Sigmoid colon (tissue), 6 donors: ENCODE measurements at regions not wholly inside any gene's neighbourhood (a gene's known extent, or its start where the extent isn't known, plus 50 kb on each side); places are given as distances from the start of the nearest gene placed in this dataset.

Source experiments
- DNase-seq: peaks from one replicate; pipeline ENCODE4 v3.0.0-alpha.2; 2019
- H3K27ac ChIP-seq, 4 donors: fragments of 200-600 bp; sonication (generic); one replicate each; pipeline ENCODE4 v1.5.1; 2016 to 2019; ENCODE audit warnings: mild to moderate bottlenecking in 1 of 4
- H3K27me3 ChIP-seq, 3 donors: fragments of 200-600 bp; sonication (generic); one replicate each; pipeline ENCODE4 v1.5.1; 2019; ENCODE audit warnings: mild to moderate bottlenecking in 1 of 3
- H3K36me3 ChIP-seq, 4 donors: fragments of 200-600 bp; sonication (generic); one replicate each; pipeline ENCODE4 v1.5.1; 2016 to 2019
- H3K4me1 ChIP-seq, 4 donors: fragments of 200-600 bp; sonication (generic); one replicate each; pipeline ENCODE4 v1.5.1; 2017 to 2019
- H3K4me3 ChIP-seq, 4 donors: fragments of 200-600 bp; sonication (generic); one replicate each; pipeline ENCODE4 v1.5.1; 2017 to 2019; ENCODE audit warnings: mild to moderate bottlenecking in 2 of 4, moderate library complexity in 1 of 4
- H3K9me3 ChIP-seq, 4 donors: fragments of 200-600 bp in 3 of 4; sonication (generic) in 3 of 4; one replicate each; pipeline versions ENCODE4 v1.5.1 to v1.6.1; 2013 to 2019
- CTCF ChIP-seq, 4 experiments: fragments of 450-650 bp in 3 of 4; fragments of 200-600 bp in 1 of 4; IDR thresholded peaks; one replicate each; pipeline ENCODE4 v1.5.1; 2016 to 2019; ENCODE audit warnings: antibody characterized with exemption in 4 of 4, mild to moderate bottlenecking in 3 of 4, moderate library complexity in 2 of 4
- EP300 ChIP-seq, 4 donors: sonication (generic); formaldehyde crosslinking; IDR thresholded peaks; one replicate each; pipeline ENCODE4 v1.6.1; 2017; ENCODE audit warnings: antibody characterized with exemption in 4 of 4
- POLR2A ChIP-seq, 2 donors: fragments of 450-650 bp; IDR thresholded peaks; one replicate each; pipeline ENCODE4 v1.6.1; 2016; ENCODE audit warnings: antibody characterized with exemption in 2 of 2, mild to moderate bottlenecking in 2 of 2, moderate library complexity in 2 of 2
- POLR2AphosphoS5 ChIP-seq, 4 donors: sonication (generic); formaldehyde crosslinking; IDR thresholded peaks; one replicate each; pipeline ENCODE4 v1.6.1; 2017; ENCODE audit warnings: antibody characterized with exemption in 4 of 4
- WGBS, 2 donors: extraction: QIAGEN DNeasy Blood & Tissue Kit; methylation state at CpG; one replicate each; pipeline ENCODE4 v1.1.7; 2013; 5-methylcytosine and 5-hydroxymethylcytosine counted together
- intact Hi-C: fragments of 100-400 bp; cut with DNase I; formaldehyde crosslinking; loops from one replicate; pipeline ENCODE4 v1.15.1; 2023
- donor health status: healthy with polysubstance abuse.
- donor health status: healthy.

- intact Hi-C loops, result no loop called here
- Histone ChIP-seq H3K4me3 (no peak overlapping the region), H3K4me1 (no peaks in the 10 kb centered on the region), H3K27ac (no peak overlapping the region), H3K36me3 (no peaks in the 10 kb centered on the region), H3K9me3 (no peaks in the 10 kb centered on the region), H3K27me3 (no peaks in the 10 kb centered on the region)
- DNase-seq, result no peak
- 75 to 87% methylated on average over 5 of the region's 5 CpGs for WGBS, 2 donors
- no peak for TF ChIP-seq POLR2AphosphoS5 (IDR thresholded peaks at IDR 0.05)
- no peak for TF ChIP-seq CTCF (IDR thresholded peaks at IDR 0.05)
- no peak for TF ChIP-seq EP300 (IDR thresholded peaks at IDR 0.05)
- no peak for TF ChIP-seq POLR2A (IDR thresholded peaks at IDR 0.05)
These were observed 1384.3 kb upstream of the PCDH20 start for GRCh38 chr13:62799931-62800436.

GRCh38 chr13:62799038-62799535 lies 1383.4 kb upstream of the PCDH20 start:
- peak; percentile 55 for DNase-seq
- Histone ChIP-seq H3K4me3 (no peak overlapping the region), H3K36me3 (no peaks in the 10 kb centered on the region), H3K4me1 (no peaks in the 10 kb centered on the region), H3K27ac (no peak overlapping the region), H3K9me3 (no peaks in the 10 kb centered on the region), H3K27me3 (no peaks in the 10 kb centered on the region)
- 78 to 86% methylated on average over 8 of the region's 8 CpGs for WGBS, 2 donors
- TF ChIP-seq EP300 (IDR thresholded peaks at IDR 0.05), result no peak
- TF ChIP-seq CTCF (IDR thresholded peaks at IDR 0.05), result no peak
- TF ChIP-seq POLR2AphosphoS5 (IDR thresholded peaks at IDR 0.05), result no peak
- no peak for TF ChIP-seq POLR2A (IDR thresholded peaks at IDR 0.05)
- intact Hi-C loops, result no loop called here

- no peaks in the 10 kb centered on the region for H3K27me3 ChIP-seq
- no peak for DNase-seq
- H3K27ac ChIP-seq, result no peak overlapping the region
- no peak overlapping the region for H3K4me3 ChIP-seq
- H3K36me3 ChIP-seq, result no peaks in the 10 kb centered on the region
- intact Hi-C loops, result no loop called here
- TF ChIP-seq EP300 (IDR thresholded peaks at IDR 0.05), result no peak
- no peak for TF ChIP-seq POLR2A (IDR thresholded peaks at IDR 0.05)
- H3K4me1 ChIP-seq, result peaks cover 0 to 15% (median 3%) of the 10 kb centered on the region in 4 donors
- 51 to 52% methylated on average over 1 of the region's 1 CpG for WGBS, 2 donors
- H3K9me3 ChIP-seq, result no peaks in the 10 kb centered on the region
These were observed 1378.2 kb upstream of the PCDH20 start for GRCh38 chr13:62793850-62794249.

- no peak for TF ChIP-seq EP300 (IDR thresholded peaks at IDR 0.05)
- no peak for TF ChIP-seq POLR2AphosphoS5 (IDR thresholded peaks at IDR 0.05)
- TF ChIP-seq CTCF (IDR thresholded peaks at IDR 0.05), result no peak
- TF ChIP-seq POLR2A (IDR thresholded peaks at IDR 0.05), result no peak
- intact Hi-C loops, result no loop called here
- no peaks in the 10 kb centered on the region for H3K4me1 ChIP-seq
- no peak overlapping the region for H3K4me3 ChIP-seq
- no peak for DNase-seq
- WGBS, 2 donors, result 47 to 83% methylated on average over 1 of the region's 1 CpG
- no peaks in the 10 kb centered on the region for H3K27me3 ChIP-seq
- H3K9me3 ChIP-seq, result no peaks in the 10 kb centered on the region
- no peaks in the 10 kb centered on the region for H3K36me3 ChIP-seq
- no peak overlapping the region for H3K27ac ChIP-seq
These were observed 1366.2 kb upstream of the PCDH20 start for GRCh38 chr13:62781866-62782265.

GRCh38 chr13:62779161-62779560 lies 1363.5 kb upstream of the PCDH20 start:
- intact Hi-C loops, result no loop called here
- Histone ChIP-seq H3K4me3 (no peak overlapping the region), H3K9me3 (no peaks in the 10 kb centered on the region), H3K27me3 (no peaks in the 10 kb centered on the region), H3K27ac (no peak overlapping the region), H3K36me3 (no peaks in the 10 kb centered on the region), H3K4me1 (no peaks in the 10 kb centered on the region)
- no peak for TF ChIP-seq POLR2A (IDR thresholded peaks at IDR 0.05)
- 77 to 90% methylated on average over 6 of the region's 6 CpGs for WGBS, 2 donors
- no peak for DNase-seq

- H3K9me3 ChIP-seq, result no peaks in the 10 kb centered on the region
- DNase-seq, result no peak
- no peaks in the 10 kb centered on the region for H3K27me3 ChIP-seq
- 87 to 91% methylated on average over 9 of the region's 9 CpGs for WGBS, 2 donors
- intact Hi-C loops, result no loop called here
- H3K27ac ChIP-seq, result no peak overlapping the region
- no peaks in the 10 kb centered on the region for H3K36me3 ChIP-seq
- H3K4me1 ChIP-seq, result no peaks in the 10 kb centered on the region
- no peak overlapping the region for H3K4me3 ChIP-seq
- TF ChIP-seq POLR2AphosphoS5 (IDR thresholded peaks at IDR 0.05) (no peak), EP300 (IDR thresholded peaks at IDR 0.05) (no peak), CTCF (IDR thresholded peaks at IDR 0.05) (no peak), POLR2A (IDR thresholded peaks at IDR 0.05) (no peak)
These were observed 1351.8 kb upstream of the PCDH20 start for GRCh38 chr13:62767473-62767872.
